Peyer's patch (tissue), 4 donors: ENCODE measurements at regions not wholly inside any gene's neighbourhood (a gene's known extent, or its start where the extent isn't known, plus 50 kb on each side); places are given as distances from the start of the nearest gene placed in this dataset.

ENCODE experiments used
- CTCF ChIP-seq, 6 experiments: fragments of 450-650 bp in 4 of 6; fragments of 200-600 bp in 2 of 6; sonication (generic) in 1 of 6; IDR thresholded peaks; one replicate each; pipeline ENCODE4 v1.5.1; 2017 to 2019; ENCODE audit warnings: antibody characterized with exemption in 6 of 6, mild to moderate bottlenecking in 3 of 6, moderate library complexity in 1 of 6
- POLR2A ChIP-seq, 2 donors: fragments of 450-650 bp; IDR thresholded peaks; one replicate each; pipeline ENCODE4 v1.5.1; 2017; ENCODE audit warnings: antibody characterized with exemption in 2 of 2, mild to moderate bottlenecking in 2 of 2, moderate library complexity in 2 of 2

GRCh38 chr10:120002785-120003184, 110.3 kb downstream of the SEC23IP start:
- TF ChIP-seq CTCF (IDR thresholded peaks at IDR 0.05): no peak
- TF ChIP-seq POLR2A (IDR thresholded peaks at IDR 0.05): no peak
